Retina (tissue), 1 donor: ENCODE measurements at regions not wholly inside any gene's neighbourhood (a gene's known extent, or its start where the extent isn't known, plus 50 kb on each side); places are given as distances from the start of the nearest gene placed in this dataset.

Experiments
- DNase-seq: peaks from one replicate; pipeline ENCODE4 v3.0.0-alpha.2; 2016

- DNase-seq: peak; percentile 63
Measured at GRCh38 chr2:235170536-235171521, 219.0 kb downstream of the SH3BP4 start.

- DNase-seq: no peak
Measured at GRCh38 chr2:235171550-235172031, 219.8 kb downstream of the SH3BP4 start.

GRCh38 chr2:235180642-235181041 lies 228.8 kb downstream of the SH3BP4 start:
- DNase-seq: no peak

GRCh38 chr2:235183786-235184185 lies 232.0 kb downstream of the SH3BP4 start:
- DNase-seq: no peak

GRCh38 chr2:235187806-235188205 lies 236.0 kb downstream of the SH3BP4 start:
- DNase-seq: no peak

GRCh38 chr2:235191486-235191885 lies 239.7 kb downstream of the SH3BP4 start:
- DNase-seq: no peak

- DNase-seq: no peak
Measured at GRCh38 chr2:235191978-235192377, 240.2 kb downstream of the SH3BP4 start.

GRCh38 chr2:235194351-235194750 lies 242.5 kb downstream of the SH3BP4 start:
- no peak for DNase-seq

- DNase-seq: no peak
Measured at GRCh38 chr2:235194836-235195235, 243.0 kb downstream of the SH3BP4 start.

GRCh38 chr2:235195921-235196320 lies 244.1 kb downstream of the SH3BP4 start:
- no peak for DNase-seq

GRCh38 chr2:235199128-235199527 lies 247.3 kb downstream of the SH3BP4 start:
- DNase-seq: no peak

GRCh38 chr2:235200216-235200615 lies 248.4 kb downstream of the SH3BP4 start:
- no peak for DNase-seq

GRCh38 chr2:235201756-235202155 lies 249.9 kb downstream of the SH3BP4 start:
- peak; percentile 50 for DNase-seq

GRCh38 chr2:235204948-235205347 lies 253.1 kb downstream of the SH3BP4 start:
- no peak for DNase-seq

- DNase-seq: no peak
Measured at GRCh38 chr2:235206399-235206798, 254.6 kb downstream of the SH3BP4 start.

- DNase-seq: no peak
Measured at GRCh38 chr2:235206980-235207579, 255.3 kb downstream of the SH3BP4 start.

- DNase-seq: no peak
Measured at GRCh38 chr2:235211056-235211455, 259.2 kb downstream of the SH3BP4 start.

- DNase-seq: no peak
Measured at GRCh38 chr2:235212501-235213158, 260.8 kb downstream of the SH3BP4 start.

- no peak for DNase-seq
Measured at GRCh38 chr2:235215248-235215647, 263.4 kb downstream of the SH3BP4 start.

GRCh38 chr2:235216901-235217300 lies 265.1 kb downstream of the SH3BP4 start:
- DNase-seq: no peak

GRCh38 chr2:235217846-235218245 lies 266.0 kb downstream of the SH3BP4 start:
- DNase-seq: no peak

- DNase-seq: no peak
Measured at GRCh38 chr2:235218486-235218907, 266.7 kb downstream of the SH3BP4 start.

GRCh38 chr2:235219048-235219447 lies 267.2 kb downstream of the SH3BP4 start:
- peak; percentile 53 for DNase-seq
